ENCODE measurements at regions not wholly inside any gene's neighbourhood (a gene's known extent, or its start where the extent isn't known, plus 50 kb on each side); places are given as distances from the start of the nearest gene placed in this dataset.
"Not testable (repeated sequence)": the region's sequence is repeated elsewhere in the genome, so short reads cannot be mapped to it uniquely, and the experiment has no call there.

DNA sequence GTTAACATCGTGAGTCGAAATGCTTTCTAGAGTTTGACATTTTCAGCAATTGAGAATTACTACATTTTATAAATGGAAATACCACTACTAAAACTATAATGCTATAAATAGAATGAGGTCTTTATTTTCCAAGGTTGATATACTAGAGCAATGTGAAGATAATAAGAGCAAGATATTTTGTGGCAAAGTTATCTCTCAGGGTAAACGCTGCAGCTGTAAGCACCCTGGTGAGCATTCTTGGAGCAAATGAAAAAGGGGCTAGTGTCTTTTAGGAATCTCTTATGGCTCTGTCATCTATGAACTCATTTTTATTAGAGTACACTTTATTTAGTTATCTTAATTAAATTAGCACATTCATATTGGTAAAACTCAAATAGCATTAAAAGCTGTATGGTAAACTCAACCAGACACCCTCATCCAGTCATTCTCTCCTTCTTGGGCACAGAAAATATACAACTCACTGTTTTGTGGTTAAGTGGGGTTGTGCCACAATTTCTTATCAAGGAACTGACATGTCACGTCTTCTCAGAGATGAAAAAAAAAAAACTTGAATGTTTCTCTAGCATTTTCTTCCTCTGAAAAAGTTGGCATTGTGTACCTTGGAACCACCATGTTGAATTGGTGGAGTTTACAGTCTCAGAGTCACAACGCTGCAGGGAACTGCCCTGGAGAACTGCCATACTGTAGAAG is 289.5 kb upstream of the PFKP start:
- Mint-ChIP-seq H3K9me3 (peaks cover 0 to 3% of the 10 kb centered on the region in 2 donors), H3K4me3 (no peak overlapping the region), H3K36me3 (ENCODE audit: insufficient read depth) (no peaks in the 10 kb centered on the region), H3K4me1 (ENCODE audit: low read depth in 2 of 2) (no peaks in the 10 kb centered on the region), H3K27me3 (peaks cover 17 to 28% of the 10 kb centered on the region in 2 donors), H3K27ac (no peak overlapping the region)
- no peak for ATAC-seq (replicated peaks)
- DNase-seq = no peak

DNA sequence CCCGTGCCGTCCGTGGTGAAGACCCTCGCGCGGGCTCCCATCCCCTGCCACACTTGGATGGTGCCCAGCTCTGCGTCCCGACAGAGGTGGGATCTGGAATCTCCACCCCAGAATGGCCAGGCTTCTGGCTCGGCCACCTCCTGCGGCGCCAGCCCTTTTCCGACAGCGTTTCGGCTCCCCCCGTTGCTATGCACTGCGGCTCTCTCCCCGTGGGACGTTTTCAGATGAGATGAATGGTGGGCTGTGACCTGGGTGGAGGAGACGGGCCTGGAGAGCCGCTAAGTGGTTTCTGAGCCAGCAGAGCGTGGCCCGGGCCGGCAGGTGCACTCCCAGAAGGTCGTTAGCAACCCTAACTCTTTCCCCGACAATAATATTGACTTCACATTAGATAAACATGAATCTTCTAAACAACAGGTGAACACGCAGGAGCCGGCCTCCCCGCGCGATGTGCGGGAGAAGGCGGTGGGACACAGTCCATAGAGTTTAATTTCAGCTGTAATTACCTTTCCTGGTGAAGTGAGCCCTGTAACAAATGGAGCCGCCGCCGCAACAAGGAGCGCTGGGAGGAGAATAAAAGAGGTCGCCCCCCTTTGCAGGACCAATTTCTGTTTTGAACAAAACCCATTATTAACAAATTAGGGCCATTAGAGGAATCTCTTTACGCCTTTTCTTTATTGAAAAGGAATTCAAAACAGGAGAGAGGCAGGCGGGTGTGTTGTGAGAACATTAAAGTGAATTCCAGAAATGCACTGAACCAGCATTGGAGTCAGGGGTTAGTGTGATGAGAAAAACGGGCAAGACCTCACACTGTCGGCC is 294.3 kb upstream of the PFKP start:
- Mint-ChIP-seq H3K27ac (no peak overlapping the region), H3K9me3 (no peaks in the 10 kb centered on the region), H3K36me3 (ENCODE audit: insufficient read depth) (no peaks in the 10 kb centered on the region), H3K4me3 (no peak overlapping the region), H3K27me3 (peaks cover 6 to 18% of the 10 kb centered on the region in 2 donors), H3K4me1 (ENCODE audit: low read depth in 2 of 2) (no peaks in the 10 kb centered on the region)
- ATAC-seq (replicated peaks) (no peak), DNase-seq (no peak)

DNA sequence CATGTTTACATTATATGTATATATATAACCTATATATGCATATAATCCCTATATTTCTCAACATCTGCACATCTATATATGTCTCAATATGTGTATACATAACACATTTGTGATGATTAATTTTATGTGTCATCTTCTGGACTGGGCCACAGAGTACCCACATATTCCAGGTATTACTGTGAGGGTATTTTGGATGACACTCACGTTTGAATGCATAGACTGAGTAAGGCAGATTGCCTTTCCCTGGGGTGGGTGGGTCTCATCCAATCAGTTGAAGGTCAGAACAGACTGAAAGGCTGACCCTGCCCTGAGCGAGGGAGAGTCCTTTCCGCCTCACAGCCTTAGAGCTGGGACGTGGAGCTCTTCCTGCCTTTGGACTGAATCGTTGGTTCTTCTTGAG is 295.2 kb upstream of the PFKP start:
- no peaks in the 10 kb centered on the region for H3K9me3 Mint-ChIP-seq
- H3K27me3 Mint-ChIP-seq = peaks cover 6 to 18% of the 10 kb centered on the region in 2 donors
- ATAC-seq (replicated peaks) (no peak), DNase-seq (no peak)
- H3K36me3 Mint-ChIP-seq (ENCODE audit: insufficient read depth) = no peaks in the 10 kb centered on the region
- H3K4me1 Mint-ChIP-seq (ENCODE audit: low read depth in 2 of 2) = no peaks in the 10 kb centered on the region
- H3K27ac Mint-ChIP-seq = no peak overlapping the region
- H3K4me3 Mint-ChIP-seq = no peak overlapping the region

DNA sequence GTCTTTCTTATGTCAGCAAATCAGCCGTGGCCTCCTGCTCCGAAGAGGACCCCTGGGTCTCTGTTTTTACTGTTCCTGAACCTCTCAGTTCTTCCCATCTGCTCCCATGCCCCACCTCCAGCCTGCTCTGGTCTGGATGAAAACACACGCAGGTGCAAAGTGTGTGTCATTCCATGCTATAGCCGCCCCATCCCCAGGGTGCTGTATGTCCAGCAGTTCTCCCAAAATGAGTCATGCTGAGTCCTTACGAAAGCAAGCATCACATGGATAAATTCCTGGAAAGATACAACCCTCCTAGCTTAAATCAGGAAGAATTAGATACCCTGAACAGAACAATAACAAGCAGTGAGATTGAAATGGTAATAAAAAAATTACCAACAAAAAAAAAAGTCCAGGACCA is 300.1 kb upstream of the PFKP start:
- not testable (repeated sequence) for H3K36me3 Mint-ChIP-seq (ENCODE audit: insufficient read depth); H3K27ac Mint-ChIP-seq; H3K4me3 Mint-ChIP-seq; H3K9me3 Mint-ChIP-seq; ATAC-seq (replicated peaks); DNase-seq; H3K4me1 Mint-ChIP-seq (ENCODE audit: low read depth in 2 of 2)
- peaks cover 9 to 15% of the 10 kb centered on the region in 2 donors for H3K27me3 Mint-ChIP-seq

DNA sequence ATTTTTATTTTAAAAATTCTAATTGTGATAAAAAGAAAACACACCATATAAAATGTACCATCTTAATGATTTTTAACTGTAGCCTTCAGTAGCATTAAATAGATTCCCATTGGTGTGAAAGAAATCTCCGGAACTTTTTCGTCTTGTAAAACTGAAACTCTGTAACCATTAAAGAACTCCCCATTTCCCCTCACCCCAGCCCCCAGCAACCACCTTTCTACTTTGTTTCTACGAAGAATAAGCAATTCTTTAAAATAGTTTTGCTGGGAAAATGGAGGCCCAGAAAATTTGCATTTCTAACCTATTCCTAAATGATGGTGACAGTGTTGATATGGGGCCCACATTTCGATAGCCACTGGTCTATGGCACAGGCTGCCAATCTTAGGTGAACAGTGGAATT is 305.4 kb upstream of the PFKP start:
- peaks cover 6 to 15% of the 10 kb centered on the region in 2 donors for H3K9me3 Mint-ChIP-seq
- H3K4me3 Mint-ChIP-seq = no peak overlapping the region

DNA sequence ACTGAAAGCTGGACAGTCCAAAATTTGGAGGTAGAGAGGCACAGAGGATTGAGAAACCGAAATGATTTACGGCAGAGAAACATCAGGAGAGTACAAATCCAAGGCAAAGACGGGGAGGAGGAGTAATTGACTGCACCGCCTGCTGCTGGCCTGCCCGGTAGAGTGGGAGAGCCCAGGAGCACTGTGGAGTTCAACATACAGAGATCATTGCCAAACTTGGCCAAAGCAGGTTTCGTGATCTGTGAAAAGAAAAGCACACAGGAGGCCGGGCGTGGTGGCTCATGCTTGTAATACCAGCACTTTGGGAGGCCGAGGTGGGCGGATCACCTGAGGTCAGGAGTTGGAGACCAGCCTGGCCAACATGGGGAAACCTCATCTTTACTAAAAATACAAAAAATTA is 306.0 kb upstream of the PFKP start:
- no peak overlapping the region for H3K4me3 Mint-ChIP-seq

More for the DNA sequence above, 305.4 kb upstream of the PFKP start:
- H3K27me3 Mint-ChIP-seq = peaks cover 10 to 21% of the 10 kb centered on the region in 2 donors
- ATAC-seq (replicated peaks) (no peak), DNase-seq (no peak)
- no peaks in the 10 kb centered on the region for H3K4me1 Mint-ChIP-seq (ENCODE audit: low read depth in 2 of 2)
- no peaks in the 10 kb centered on the region for H3K36me3 Mint-ChIP-seq (ENCODE audit: insufficient read depth)
- no peak overlapping the region for H3K27ac Mint-ChIP-seq

DNA sequence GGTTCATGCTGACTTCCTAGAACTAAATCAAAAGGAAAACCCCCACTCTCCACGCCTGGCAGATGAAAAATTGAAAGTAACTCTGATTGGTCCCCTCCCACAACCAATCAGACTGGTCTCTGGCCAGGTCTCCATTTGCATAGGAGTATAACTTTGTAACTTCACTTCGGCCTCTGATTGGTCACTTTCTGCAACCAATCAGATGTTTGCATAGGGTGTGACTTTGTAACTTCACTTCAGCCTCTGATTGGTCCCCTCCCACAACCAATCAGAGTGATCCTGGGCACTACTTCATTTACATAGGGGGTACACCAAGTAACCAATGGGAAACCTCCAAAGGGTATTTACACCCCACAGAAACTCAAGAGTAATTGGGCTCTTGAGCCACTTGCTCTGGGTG is 306.6 kb upstream of the PFKP start:
- ATAC-seq (replicated peaks) (no peak), DNase-seq (no peak)
- no peak overlapping the region for H3K27ac Mint-ChIP-seq
- no peak overlapping the region for H3K4me3 Mint-ChIP-seq
- no peaks in the 10 kb centered on the region for H3K4me1 Mint-ChIP-seq (ENCODE audit: low read depth in 2 of 2)
- peaks cover 10 to 21% of the 10 kb centered on the region in 2 donors for H3K27me3 Mint-ChIP-seq
- peaks cover 5 to 15% of the 10 kb centered on the region in 2 donors for H3K9me3 Mint-ChIP-seq
- H3K36me3 Mint-ChIP-seq (ENCODE audit: insufficient read depth) = no peaks in the 10 kb centered on the region

More for the DNA sequence above, 306.0 kb upstream of the PFKP start:
- Mint-ChIP-seq H3K9me3 (peaks cover 5 to 15% of the 10 kb centered on the region in 2 donors), H3K27me3 (peaks cover 10 to 21% of the 10 kb centered on the region in 2 donors), H3K4me1 (ENCODE audit: low read depth in 2 of 2) (no peaks in the 10 kb centered on the region), H3K36me3 (ENCODE audit: insufficient read depth) (no peaks in the 10 kb centered on the region), H3K27ac (no peak overlapping the region)
- DNase-seq (no peak), ATAC-seq (replicated peaks) (no peak)

DNA sequence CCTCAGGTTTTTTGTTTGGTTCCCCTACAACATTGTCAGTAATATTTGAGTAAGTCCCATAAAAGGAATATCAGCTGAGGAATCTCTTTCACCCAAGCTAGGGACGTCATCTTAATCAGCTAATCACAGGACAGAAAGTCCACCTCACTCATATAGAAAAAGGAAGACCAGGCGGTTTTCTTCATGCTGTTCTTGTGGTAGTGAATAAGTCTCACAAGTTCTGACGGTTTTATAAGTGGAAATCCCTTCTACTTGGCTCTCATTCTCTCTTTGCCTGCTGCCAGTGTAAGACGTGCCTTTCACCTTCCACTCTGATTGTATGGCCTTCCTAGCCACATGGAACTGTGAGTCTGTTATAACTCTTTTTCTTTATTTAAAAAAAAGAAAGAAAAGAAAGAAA is 308.1 kb upstream of the PFKP start:
- H3K9me3 Mint-ChIP-seq = peaks cover 5 to 15% of the 10 kb centered on the region in 2 donors
- no peaks in the 10 kb centered on the region for H3K36me3 Mint-ChIP-seq (ENCODE audit: insufficient read depth)
- no peak overlapping the region for H3K4me3 Mint-ChIP-seq
- no peak overlapping the region for H3K27ac Mint-ChIP-seq
- DNase-seq = no peak
- ATAC-seq (replicated peaks) = no peak
- H3K4me1 Mint-ChIP-seq (ENCODE audit: low read depth in 2 of 2) = no peaks in the 10 kb centered on the region
- H3K27me3 Mint-ChIP-seq = peaks cover 10 to 21% of the 10 kb centered on the region in 2 donors

DNA sequence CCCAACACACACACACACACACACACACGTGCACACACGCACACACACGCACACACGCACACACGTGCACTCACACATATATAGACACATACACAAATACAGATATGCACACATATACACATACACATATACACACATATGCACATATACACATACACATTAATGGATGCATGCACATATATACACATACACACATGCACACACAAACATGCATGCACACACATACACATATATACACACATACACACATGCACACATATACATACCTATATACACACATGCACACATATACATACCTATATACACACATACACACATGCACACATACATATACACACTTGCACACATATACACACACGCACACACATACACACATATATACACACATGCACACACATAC is 312.4 kb upstream of the PFKP start:
- peaks cover 0 to 12% of the 10 kb centered on the region in 2 donors for H3K27me3 Mint-ChIP-seq
- no peak for ATAC-seq (replicated peaks)
- no peaks in the 10 kb centered on the region for H3K36me3 Mint-ChIP-seq (ENCODE audit: insufficient read depth)
- H3K4me3 Mint-ChIP-seq = no peak overlapping the region
- no peaks in the 10 kb centered on the region for H3K4me1 Mint-ChIP-seq (ENCODE audit: low read depth in 2 of 2)
- peaks cover 6% of the 10 kb centered on the region in 2 donors for H3K9me3 Mint-ChIP-seq
- DNase-seq = no peak
- H3K27ac Mint-ChIP-seq = no peak overlapping the region

DNA sequence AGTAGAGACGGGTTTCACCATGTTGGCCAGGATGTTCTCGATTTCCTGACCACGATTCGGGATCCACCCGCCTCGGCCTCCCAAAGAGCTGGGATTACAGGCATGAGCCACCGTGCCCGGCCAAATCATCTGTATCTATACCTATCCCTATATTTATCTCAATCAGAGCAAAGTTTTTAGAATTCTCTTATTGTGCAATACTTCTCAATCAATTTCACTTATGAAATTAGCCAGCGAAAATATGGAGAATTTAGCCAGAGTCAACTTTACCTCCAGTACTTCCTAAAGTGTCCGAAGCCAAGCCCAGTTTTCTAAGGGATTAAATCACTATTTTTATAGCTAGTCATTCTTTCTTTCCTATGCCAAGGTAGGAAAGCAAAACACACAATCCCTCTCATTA is 319.1 kb upstream of the PFKP start:
- Mint-ChIP-seq H3K27me3 (peaks cover 9 to 33% of the 10 kb centered on the region in 2 donors), H3K4me3 (no peak overlapping the region), H3K4me1 (ENCODE audit: low read depth in 2 of 2) (no peaks in the 10 kb centered on the region), H3K36me3 (ENCODE audit: insufficient read depth) (no peaks in the 10 kb centered on the region), H3K9me3 (peaks cover 6 to 7% of the 10 kb centered on the region in 2 donors), H3K27ac (no peak overlapping the region)
- no peak for DNase-seq
- no peak for ATAC-seq (replicated peaks)

DNA sequence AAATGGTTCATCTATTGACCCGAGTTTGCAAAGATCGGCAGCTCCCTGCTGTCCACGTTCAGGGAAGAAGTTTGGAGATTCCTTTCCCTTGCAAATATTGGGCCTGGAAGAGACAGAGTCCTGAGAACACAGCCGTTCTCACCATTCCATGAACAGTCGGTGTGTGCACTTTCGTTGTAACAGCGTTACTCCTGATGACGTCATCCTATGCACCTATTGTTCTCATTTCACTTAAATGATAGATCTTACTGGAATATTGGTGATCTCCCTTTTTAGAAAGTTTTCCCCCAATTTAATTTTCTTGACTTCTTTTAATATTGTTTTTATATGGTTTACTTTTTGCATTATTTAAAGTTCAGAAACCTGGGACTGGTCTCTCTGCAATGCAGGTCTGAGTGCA is 320.7 kb upstream of the PFKP start:
- H3K4me3 Mint-ChIP-seq = no peak overlapping the region
- H3K9me3 Mint-ChIP-seq = peaks cover 6 to 7% of the 10 kb centered on the region in 2 donors
- no peak overlapping the region for H3K27ac Mint-ChIP-seq
- H3K4me1 Mint-ChIP-seq (ENCODE audit: low read depth in 2 of 2) = no peaks in the 10 kb centered on the region
- DNase-seq = no peak
- H3K36me3 Mint-ChIP-seq (ENCODE audit: insufficient read depth) = no peaks in the 10 kb centered on the region
- ATAC-seq (replicated peaks) = no peak
- H3K27me3 Mint-ChIP-seq = peaks cover 9 to 33% of the 10 kb centered on the region in 2 donors

DNA sequence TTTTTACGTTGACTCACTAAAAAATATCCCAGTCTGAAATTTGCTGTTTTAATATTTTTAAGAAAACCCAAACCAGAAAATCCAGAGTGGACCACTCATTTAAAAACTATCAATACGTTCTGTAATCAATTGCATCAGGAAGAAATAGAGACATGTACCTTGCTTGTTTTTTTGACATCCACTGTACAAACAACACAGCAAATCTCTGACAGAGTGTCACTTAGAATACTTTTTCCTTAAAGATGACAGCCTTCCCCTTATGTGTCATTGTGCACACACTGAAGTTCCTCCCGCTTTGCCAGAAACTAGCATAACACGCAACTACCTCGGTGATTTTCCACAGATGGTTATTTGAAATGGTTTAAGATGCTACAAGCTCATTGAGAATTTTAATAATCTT is 321.7 kb upstream of the PFKP start:
- no peaks in the 10 kb centered on the region for H3K36me3 Mint-ChIP-seq (ENCODE audit: insufficient read depth)
- H3K27me3 Mint-ChIP-seq = peaks cover 9 to 27% of the 10 kb centered on the region in 2 donors
- no peaks in the 10 kb centered on the region for H3K4me1 Mint-ChIP-seq (ENCODE audit: low read depth in 2 of 2)
- H3K9me3 Mint-ChIP-seq = peaks cover 5 to 7% of the 10 kb centered on the region in 2 donors
- no peak overlapping the region for H3K27ac Mint-ChIP-seq
- DNase-seq (no peak), ATAC-seq (replicated peaks) (no peak)
- H3K4me3 Mint-ChIP-seq = no peak overlapping the region

DNA sequence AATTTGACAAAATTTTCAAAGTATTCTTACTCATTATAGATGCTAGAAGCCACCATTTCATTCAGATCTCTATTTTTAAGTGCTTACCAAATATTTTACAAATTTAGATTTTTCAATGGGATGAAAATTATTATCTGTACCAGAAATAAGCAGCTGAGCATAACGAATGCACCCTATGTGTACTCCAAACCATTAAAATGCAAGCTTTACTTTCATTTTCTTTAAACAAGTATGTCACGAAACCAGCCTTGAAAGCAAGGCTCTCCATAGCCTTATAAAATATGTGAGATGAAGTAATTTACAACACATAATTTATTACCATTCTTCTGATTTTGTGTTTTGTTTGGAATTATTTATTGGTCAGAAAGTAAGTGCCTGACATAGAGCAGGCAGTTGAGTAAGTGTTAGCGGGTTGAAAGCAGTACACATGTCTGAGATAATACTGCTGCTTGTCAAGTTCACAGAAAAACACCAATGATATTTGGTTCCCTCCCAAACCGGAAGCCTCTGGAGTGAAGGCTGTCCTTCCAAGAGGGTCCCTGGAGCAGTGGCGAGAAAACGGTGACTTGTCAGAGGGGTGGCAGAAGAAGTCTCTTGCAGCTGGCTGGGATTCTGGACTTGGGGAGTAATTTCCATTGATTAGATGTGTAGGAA is 322.7 kb upstream of the PFKP start:
- no peaks in the 10 kb centered on the region for H3K36me3 Mint-ChIP-seq (ENCODE audit: insufficient read depth)

More for the DNA sequence above, 322.7 kb upstream of the PFKP start:
- peaks cover 9 to 25% of the 10 kb centered on the region in 2 donors for H3K27me3 Mint-ChIP-seq
- H3K4me1 Mint-ChIP-seq (ENCODE audit: low read depth in 2 of 2) = no peaks in the 10 kb centered on the region
- no peak for DNase-seq
- no peak overlapping the region for H3K27ac Mint-ChIP-seq
- H3K4me3 Mint-ChIP-seq = no peak overlapping the region
- ATAC-seq (replicated peaks) = no peak
- H3K9me3 Mint-ChIP-seq = peaks cover 5 to 7% of the 10 kb centered on the region in 2 donors
